ENCODE measurements at regions not wholly inside any gene's neighbourhood (a gene's known extent, or its start where the extent isn't known, plus 50 kb on each side); places are given as distances from the start of the nearest gene placed in this dataset.

DNA sequence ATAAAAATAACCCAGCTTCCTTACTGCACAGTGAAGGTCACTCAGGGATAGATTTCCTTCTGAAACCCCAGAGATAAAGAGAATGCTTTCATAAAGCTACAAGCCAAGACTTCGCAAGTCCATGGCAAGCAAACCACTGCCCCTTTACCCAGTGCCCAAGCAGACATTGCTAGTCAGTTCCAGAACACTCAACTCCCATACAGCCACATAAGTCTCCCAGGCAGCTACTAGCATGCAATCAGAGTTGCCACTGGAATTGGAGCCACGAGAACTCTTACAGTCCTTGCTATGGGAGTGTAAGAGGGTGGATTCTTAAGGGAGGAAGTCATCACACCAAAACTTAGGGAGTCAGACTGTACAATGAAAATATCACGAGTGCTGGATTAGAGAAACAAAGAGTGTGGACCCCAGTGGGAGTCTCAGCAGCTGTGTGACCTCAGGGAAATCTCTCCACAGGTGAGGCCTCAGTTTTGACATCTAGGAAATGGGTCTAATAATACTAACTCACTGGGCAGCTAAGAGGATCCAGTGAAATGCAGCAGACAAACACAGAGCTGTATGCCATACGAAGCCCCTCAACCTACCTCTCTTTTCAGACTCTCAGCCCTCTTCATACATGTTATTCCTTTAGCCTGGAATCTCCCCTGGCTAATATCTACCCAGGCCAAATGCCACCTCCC lies 526.6 kb downstream of the MN1 start:
- H3K4me3 ChIP-seq (ENCODE audit: low read length): no peak overlapping the region
- no peak for DNase-seq (ENCODE audit: low read depth)
- TF ChIP-seq, protein P1, sequence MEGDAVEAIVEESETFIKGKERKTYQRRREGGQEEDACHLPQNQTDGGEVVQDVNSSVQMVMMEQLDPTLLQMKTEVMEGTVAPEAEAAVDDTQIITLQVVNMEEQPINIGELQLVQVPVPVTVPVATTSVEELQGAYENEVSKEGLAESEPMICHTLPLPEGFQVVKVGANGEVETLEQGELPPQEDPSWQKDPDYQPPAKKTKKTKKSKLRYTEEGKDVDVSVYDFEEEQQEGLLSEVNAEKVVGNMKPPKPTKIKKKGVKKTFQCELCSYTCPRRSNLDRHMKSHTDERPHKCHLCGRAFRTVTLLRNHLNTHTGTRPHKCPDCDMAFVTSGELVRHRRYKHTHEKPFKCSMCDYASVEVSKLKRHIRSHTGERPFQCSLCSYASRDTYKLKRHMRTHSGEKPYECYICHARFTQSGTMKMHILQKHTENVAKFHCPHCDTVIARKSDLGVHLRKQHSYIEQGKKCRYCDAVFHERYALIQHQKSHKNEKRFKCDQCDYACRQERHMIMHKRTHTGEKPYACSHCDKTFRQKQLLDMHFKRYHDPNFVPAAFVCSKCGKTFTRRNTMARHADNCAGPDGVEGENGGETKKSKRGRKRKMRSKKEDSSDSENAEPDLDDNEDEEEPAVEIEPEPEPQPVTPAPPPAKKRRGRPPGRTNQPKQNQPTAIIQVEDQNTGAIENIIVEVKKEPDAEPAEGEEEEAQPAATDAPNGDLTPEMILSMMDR (conservative IDR thresholded peaks at IDR 0.05; ENCODE audit: low read depth, low read length): no peak

DNA sequence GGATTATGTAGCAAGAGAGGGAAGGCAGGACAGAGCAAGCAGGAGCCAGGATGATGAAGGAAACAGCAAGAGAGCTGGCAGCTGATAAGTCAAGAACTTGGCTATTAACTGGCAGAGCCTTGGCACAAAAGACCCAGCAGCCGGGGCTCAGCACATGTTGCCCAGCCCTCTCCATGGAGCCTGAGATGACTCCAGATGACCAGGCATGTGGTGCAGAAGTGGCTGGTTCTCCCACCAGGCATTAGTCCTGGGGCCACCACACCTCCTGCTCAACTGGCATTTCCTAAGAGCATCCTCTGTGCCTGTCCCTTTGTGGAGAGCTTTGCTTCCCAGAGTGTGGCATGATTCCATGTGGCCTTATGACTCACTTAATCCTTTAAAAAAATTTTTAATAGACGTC lies 522.6 kb downstream of the MN1 start:
- peak; percentile 43 for DNase-seq (ENCODE audit: low read depth)
- TF ChIP-seq, protein P1 (conservative IDR thresholded peaks at IDR 0.05; ENCODE audit: low read depth, low read length): no peak

DNA sequence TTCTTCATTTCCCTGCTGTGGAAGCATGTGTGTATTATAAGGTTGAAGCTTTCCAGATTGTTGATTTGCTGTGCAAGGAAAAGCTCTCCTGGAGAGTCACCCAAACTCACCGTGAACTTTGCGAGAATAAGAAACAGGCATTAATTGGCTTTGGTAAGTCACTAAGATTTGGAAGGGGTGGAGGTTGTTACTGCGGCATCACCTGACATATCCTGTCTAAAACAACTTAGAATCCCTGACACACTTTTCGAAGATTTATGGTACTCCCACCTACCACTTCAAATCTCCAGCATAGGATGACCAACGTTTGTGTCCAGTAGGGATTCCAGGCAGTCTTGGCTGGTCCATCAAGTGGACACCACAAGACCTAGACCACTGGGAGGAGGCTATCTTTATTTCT lies 518.3 kb downstream of the MN1 start:
- TF ChIP-seq, protein P1 (conservative IDR thresholded peaks at IDR 0.05; ENCODE audit: low read depth, low read length): no peak
- H3K4me3 ChIP-seq (ENCODE audit: low read length): no peak overlapping the region
- no peak for DNase-seq (ENCODE audit: low read depth)

More for the DNA sequence above, 522.6 kb downstream of the MN1 start:
- H3K4me3 ChIP-seq (ENCODE audit: low read length): no peak overlapping the region

DNA sequence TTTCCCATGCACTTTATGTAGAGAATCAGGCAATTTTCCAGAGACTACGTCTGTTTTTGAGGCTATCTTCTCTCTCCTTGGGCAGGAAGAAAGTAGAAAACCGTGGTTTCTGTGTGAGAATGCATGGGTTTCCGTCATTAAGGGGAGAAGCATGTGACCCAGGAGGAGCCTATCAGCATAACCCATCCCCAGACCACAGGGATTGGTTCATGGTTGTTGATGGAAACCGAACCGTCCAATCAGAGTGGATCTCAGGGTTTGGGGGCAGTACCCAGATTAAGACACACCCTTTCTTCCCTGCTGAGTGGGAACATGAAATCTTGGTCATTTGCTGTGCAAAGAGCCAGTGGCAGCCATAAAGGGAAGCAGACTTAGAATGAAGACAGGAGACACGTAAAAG lies 517.8 kb downstream of the MN1 start:
- DNase-seq (ENCODE audit: low read depth): no peak
- no peak overlapping the region for H3K4me3 ChIP-seq (ENCODE audit: low read length)
- TF ChIP-seq, protein P1 (conservative IDR thresholded peaks at IDR 0.05; ENCODE audit: low read depth, low read length): no peak

DNA sequence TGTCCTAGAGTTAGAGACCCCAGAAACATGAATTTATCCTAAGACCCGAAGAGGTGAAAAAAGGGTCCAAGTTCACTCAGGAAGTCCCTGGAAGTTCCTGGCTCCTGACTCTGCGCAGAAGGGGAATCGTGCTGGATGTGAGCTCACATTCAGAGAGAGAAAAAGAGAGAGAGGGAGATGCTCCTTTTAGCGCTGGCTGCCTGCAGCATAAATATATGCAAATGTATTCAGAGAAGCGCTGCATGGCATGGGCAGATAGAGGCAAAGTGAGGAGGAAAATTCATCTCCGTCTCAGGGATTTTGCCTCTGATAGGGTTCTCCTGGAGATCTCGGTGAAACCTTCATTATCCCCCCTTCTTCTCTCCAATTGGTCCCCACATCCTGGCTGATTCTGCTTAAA lies 517.2 kb downstream of the MN1 start:
- TF ChIP-seq, protein P1 (conservative IDR thresholded peaks at IDR 0.05; ENCODE audit: low read depth, low read length): no peak
- no peak for DNase-seq (ENCODE audit: low read depth)
- H3K4me3 ChIP-seq (ENCODE audit: low read length): no peak overlapping the region

DNA sequence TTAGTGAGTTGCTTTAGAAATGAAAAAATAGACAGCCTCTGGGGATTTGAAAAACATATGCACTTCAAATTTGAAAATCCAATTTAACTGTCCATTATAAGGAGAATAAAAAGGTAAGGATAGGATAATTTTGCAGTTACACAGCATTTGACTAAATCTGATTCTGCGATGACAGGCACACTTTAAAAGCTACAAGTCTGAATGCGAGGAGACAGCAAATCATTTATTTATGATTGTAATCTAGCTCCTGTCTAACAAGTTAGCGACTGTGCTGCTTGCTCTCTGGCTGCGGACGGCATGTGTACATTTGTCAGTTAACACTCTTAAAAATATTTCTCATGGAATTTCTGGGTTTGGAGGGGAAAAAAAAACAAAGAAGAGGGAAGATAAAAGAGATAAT lies 514.8 kb downstream of the MN1 start:
- no peak for DNase-seq (ENCODE audit: low read depth)
- H3K4me3 ChIP-seq (ENCODE audit: low read length): no peak overlapping the region
- TF ChIP-seq, protein P1 (conservative IDR thresholded peaks at IDR 0.05; ENCODE audit: low read depth, low read length): no peak

DNA sequence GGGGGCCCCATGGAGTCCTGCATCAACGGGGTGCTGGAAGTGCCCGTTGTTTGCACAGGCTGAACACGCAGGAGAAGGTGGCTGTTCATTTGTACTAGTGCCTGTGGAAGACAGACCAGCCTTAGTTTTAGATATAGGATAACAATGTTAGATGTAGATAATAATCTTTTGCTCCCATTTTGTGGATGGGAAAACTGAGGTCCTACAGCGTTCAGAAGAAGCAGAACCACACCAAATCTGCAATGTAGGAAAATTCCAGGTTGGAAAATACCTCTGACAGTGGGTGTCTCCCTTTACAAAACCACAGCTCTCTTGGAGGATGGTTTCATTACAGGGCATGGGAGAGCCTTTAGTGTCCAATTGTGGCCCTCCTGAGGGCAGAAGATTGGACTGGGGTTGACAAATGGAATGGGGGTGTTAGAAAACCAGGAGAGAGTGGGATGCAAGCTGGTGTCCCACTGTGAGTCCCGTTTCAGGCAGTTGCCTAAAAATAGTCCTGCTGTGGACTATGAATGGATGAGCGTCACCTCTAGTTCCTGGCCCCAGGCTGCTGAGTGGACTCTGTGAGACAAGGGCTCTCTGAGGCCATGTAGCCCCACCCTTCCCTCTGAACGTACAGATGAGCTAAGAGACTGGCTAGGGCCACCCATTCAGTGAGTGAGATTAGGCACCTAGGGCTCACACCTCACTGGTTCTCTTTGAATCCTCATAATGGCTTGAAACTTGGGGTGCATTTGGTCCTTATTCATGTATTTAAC lies 508.8 kb downstream of the MN1 start:
- no peak for DNase-seq (ENCODE audit: low read depth)
- TF ChIP-seq, protein P1 (conservative IDR thresholded peaks at IDR 0.05; ENCODE audit: low read depth, low read length): no peak
- no peak overlapping the region for H3K4me3 ChIP-seq (ENCODE audit: low read length)
